Fibroblast of skin of scalp (primary cell): ENCODE measurements at regions not wholly inside any gene's neighbourhood (a gene's known extent, or its start where the extent isn't known, plus 50 kb on each side); places are given as distances from the start of the nearest gene placed in this dataset.
"Not testable (repeated sequence)": the region's sequence is repeated elsewhere in the genome, so short reads cannot be mapped to it uniquely, and the experiment has no call there.

Experiments used
- DNase-seq: peaks from one replicate; pipeline ENCODE4 v3.0.0-alpha.2; 2013

GRCh38 chr4:33737726-33738125, 2506.6 kb downstream of the ARAP2 start:
- DNase-seq: no peak

GRCh38 chr4:33739884-33740632, 2504.3 kb downstream of the ARAP2 start:
- no peak for DNase-seq

GRCh38 chr4:33740871-33741270, 2503.4 kb downstream of the ARAP2 start:
- DNase-seq: not testable (repeated sequence)

- no peak for DNase-seq
Observed at GRCh38 chr4:33746979-33747378, 2497.3 kb downstream of the ARAP2 start.

- no peak for DNase-seq
Observed at GRCh38 chr4:33751050-33751449, 2493.3 kb downstream of the ARAP2 start.

- no peak for DNase-seq
Observed at GRCh38 chr4:33772582-33772981, 2471.7 kb downstream of the ARAP2 start.

- peak; percentile 74 for DNase-seq
Observed at GRCh38 chr4:33780952-33781791, 2463.1 kb downstream of the ARAP2 start.

- no peak for DNase-seq
Observed at GRCh38 chr4:33785843-33786242, 2458.5 kb downstream of the ARAP2 start.

GRCh38 chr4:33802578-33802977, 2441.7 kb downstream of the ARAP2 start:
- DNase-seq: no peak

- no peak for DNase-seq
Observed at GRCh38 chr4:33825685-33826084, 2418.6 kb downstream of the ARAP2 start.

GRCh38 chr4:33829356-33829755, 2415.0 kb downstream of the ARAP2 start:
- not testable (repeated sequence) for DNase-seq

- peak; percentile 42 for DNase-seq
Observed at GRCh38 chr4:33831442-33832066, 2412.8 kb downstream of the ARAP2 start.

GRCh38 chr4:33835764-33836163, 2408.6 kb downstream of the ARAP2 start:
- peak; percentile 76 for DNase-seq

GRCh38 chr4:33837043-33837838, 2407.1 kb downstream of the ARAP2 start:
- peak; percentile 93 for DNase-seq

GRCh38 chr4:33841120-33841519, 2403.2 kb downstream of the ARAP2 start:
- no peak for DNase-seq

- DNase-seq: no peak
Observed at GRCh38 chr4:33850371-33850902, 2393.9 kb downstream of the ARAP2 start.

GRCh38 chr4:33853670-33854069, 2390.6 kb downstream of the ARAP2 start:
- not testable (repeated sequence) for DNase-seq

GRCh38 chr4:33864290-33864859, 2379.9 kb downstream of the ARAP2 start:
- no peak for DNase-seq

GRCh38 chr4:33873791-33874190, 2370.5 kb downstream of the ARAP2 start:
- DNase-seq: no peak

- DNase-seq: no peak
Observed at GRCh38 chr4:33878710-33879109, 2365.6 kb downstream of the ARAP2 start.

GRCh38 chr4:33881176-33881575, 2363.1 kb downstream of the ARAP2 start:
- DNase-seq: no peak
